HTR-8/SVneo (cell line): ENCODE measurements at regions not wholly inside any gene's neighbourhood (a gene's known extent, or its start where the extent isn't known, plus 50 kb on each side); places are given as distances from the start of the nearest gene placed in this dataset.

Experiments used
- DNase-seq: peaks from one replicate; pipeline ENCODE4 v3.0.0; 2011; ENCODE audit warnings: low spot score, mixed read lengths; ENCODE audit not compliant: insufficient read length
- FAIRE-seq: peaks from 2 replicates; lab custom pipeline; 2011; peaks lifted over from hg19 to GRCh38; lab: Jason Lieb, UNC

DNA sequence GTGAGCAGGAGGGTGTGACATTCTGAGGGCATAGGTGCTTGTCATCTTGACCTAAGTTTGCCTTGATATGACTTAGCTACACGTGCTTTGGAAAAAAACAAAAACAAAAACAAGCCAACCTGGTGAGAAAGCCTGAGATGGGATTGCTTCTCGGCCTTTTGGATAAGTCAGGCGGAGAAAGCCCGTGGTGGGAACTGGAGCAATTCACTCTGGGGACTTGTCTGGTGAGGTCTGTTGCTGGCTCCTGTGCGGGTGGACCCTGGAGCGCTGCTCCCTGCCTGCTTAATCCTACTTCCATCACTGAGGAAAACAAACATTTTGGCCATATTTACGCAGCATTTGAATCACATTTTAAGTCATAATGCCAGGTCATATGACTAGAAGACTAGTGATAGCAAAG lies 100.3 kb downstream of the SNX19 start:
- FAIRE-seq (no peak), DNase-seq (no peak)

- DNase-seq: no peak
- no peak for FAIRE-seq
Measured at GRCh38 chr11:130816546-130817329, 99.5 kb downstream of the SNX19 start.

GRCh38 chr11:130817330-130817944 lies 98.8 kb downstream of the SNX19 start:
- no peak for FAIRE-seq

DNA sequence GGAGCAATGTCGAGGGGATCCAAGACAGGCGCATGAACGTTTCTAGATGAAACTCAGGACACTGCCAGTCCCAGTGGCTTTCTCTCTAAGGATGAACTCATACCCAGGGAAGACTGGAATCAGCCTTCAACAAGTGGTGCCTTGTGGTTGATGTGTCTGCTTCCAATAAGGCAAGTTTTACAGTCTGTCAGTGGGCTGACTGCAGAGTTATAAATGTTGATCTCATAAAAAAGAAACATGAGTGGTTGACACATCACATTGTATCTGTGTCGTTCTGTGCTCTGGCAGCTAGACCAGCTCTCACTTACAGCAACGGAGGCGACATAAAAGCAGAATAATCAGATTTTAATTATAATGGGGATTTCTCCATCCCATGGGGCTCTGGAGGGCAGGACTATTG lies 96.7 kb downstream of the SNX19 start:
- DNase-seq: no peak

More at GRCh38 chr11:130817330-130817944, 98.8 kb downstream of the SNX19 start:
- no peak for DNase-seq

More for the DNA sequence above, 96.7 kb downstream of the SNX19 start:
- no peak for FAIRE-seq
